Body of pancreas (tissue), 4 donors: ENCODE measurements at regions not wholly inside any gene's neighbourhood (a gene's known extent, or its start where the extent isn't known, plus 50 kb on each side); places are given as distances from the start of the nearest gene placed in this dataset.
"Not testable (repeated sequence)": the region's sequence is repeated elsewhere in the genome, so short reads cannot be mapped to it uniquely, and the experiment has no call there.

Experiments used
- CTCF ChIP-seq, 7 experiments: fragments of 450-650 bp in 4 of 7; fragments of 200-600 bp in 3 of 7; sonication (generic) in 3 of 7; IDR thresholded peaks; one replicate each; pipeline ENCODE4 v1.5.1; 2016 to 2019; ENCODE audit warnings: antibody characterized with exemption in 7 of 7
- POLR2A ChIP-seq, 3 donors: fragments of 450-650 bp; IDR thresholded peaks; one replicate each; pipeline ENCODE4 v1.6.1; 2016; ENCODE audit warnings: antibody characterized with exemption in 3 of 3, mild to moderate bottlenecking in 2 of 3

- TF ChIP-seq CTCF, POLR2A (IDR thresholded peaks at IDR 0.05): not testable (repeated sequence)
Observed at GRCh38 chr17:51367836-51368235, 107.5 kb downstream of the UTP18 start.
